CD4-positive, alpha-beta T cell treated with Interleukin-17A for 4 hours (primary cell): ENCODE measurements at regions not wholly inside any gene's neighbourhood (a gene's known extent, or its start where the extent isn't known, plus 50 kb on each side); places are given as distances from the start of the nearest gene placed in this dataset.
"Not testable (repeated sequence)": the region's sequence is repeated elsewhere in the genome, so short reads cannot be mapped to it uniquely, and the experiment has no call there.

Experiments
- DNase-seq: peaks from one replicate; pipeline ENCODE4 v3.0.0-alpha.2; 2020; ENCODE audit warnings: mixed read lengths

DNA sequence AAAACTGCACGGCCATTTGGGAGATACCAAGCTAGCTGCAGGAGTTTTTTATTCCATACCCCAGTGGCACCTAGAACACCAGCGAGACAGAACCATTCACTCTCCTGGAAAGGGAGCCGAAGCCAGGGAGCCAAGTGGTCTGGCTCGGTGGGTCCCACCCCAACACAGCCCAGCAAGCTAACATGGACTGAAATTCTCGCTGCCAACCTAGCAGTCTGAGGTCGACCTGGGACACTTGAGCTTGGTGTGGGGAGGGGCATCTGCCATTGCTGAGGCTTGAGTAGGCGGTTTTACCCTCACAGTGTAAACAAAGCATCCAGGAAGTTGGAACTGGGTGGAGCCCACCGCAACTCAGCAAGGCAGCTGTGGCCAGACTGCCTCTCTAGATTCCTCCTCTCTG is 108.9 kb upstream of the CHD1 start:
- peak; percentile 72 for DNase-seq

GRCh38 chr5:99035942-99036341 is 107.1 kb upstream of the CHD1 start:
- no peak for DNase-seq

- DNase-seq = no peak
Observed at GRCh38 chr5:99034336-99034735, 105.5 kb upstream of the CHD1 start.

DNA sequence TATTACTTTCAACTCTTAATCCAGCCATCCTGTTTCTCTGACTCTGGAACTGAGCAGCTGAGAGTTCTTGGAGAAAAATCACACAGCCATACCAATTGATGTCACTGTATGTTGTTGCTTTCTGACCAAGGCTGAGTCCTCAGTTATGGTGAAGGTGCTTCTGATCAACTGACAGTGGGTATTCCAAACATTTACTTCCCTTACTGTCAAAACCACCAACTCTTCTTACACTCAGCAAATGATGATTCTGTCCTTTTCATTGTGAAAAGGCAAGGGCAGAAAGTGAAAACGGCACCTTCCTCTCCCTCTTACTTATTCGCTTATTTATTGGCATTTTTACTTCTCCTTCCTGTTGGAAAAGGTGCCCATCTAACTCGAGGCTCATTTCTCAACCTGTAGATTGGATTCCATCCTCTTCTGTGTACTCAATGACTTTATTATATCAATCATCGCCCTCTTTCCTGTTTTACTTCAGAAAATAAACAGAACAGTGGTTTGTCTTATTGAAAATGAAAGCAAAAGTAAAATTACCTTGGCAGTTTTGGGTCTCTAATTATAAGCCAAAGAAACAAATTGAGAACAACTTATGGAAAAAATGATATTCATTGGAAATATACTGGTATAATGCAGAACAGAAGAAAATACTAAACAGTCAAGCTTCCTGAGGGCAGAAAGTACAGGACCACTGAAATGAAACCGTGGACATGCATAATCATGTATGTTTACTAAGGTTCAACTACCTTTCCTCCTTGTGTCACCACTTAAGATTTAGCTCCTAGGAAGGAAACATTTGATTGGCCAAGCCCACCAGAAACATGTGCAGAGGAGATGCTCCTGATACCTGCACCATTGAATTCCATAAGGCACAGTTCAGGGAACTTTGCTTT is 104.5 kb upstream of the CHD1 start:
- peak; percentile 7 for DNase-seq

DNA sequence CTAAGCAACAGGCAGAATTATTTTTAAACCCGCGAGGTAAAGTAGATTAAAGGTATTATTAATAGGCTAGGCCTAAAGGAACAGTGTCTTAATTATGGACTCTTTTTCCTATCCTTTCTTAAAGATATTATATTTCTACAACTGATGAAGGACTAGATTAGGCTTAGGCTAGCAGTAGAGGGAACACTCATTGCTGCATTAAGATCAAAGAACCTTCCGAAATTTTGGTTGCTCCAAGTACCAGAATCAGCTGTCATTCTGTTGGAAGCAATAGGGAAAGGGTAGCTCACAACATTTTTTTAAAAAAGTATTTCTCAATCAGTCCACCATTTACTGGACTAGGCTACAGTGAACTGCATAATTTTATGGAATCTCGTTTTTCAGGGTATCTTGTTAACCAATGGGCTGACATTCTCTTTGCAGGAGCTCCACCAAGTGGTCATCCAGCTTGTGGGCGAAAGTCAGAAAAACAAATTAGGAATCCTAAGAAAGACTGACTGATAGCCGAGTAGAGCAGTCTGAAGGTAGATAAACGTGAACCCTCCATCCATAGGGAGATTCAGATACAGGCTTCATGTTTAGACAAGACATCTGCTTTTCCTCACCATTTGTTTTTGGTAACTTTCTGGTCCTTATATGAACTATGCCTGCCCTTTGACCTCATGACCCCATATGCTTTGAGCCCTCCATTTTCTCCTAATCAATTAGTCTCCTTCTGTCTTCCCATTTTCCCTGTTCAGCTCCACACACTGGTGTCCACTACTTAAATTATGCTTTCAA is 103.6 kb upstream of the CHD1 start:
- DNase-seq = peak; percentile 52

- DNase-seq = no peak
Observed at GRCh38 chr5:99030906-99031440, 102.2 kb upstream of the CHD1 start.

DNA sequence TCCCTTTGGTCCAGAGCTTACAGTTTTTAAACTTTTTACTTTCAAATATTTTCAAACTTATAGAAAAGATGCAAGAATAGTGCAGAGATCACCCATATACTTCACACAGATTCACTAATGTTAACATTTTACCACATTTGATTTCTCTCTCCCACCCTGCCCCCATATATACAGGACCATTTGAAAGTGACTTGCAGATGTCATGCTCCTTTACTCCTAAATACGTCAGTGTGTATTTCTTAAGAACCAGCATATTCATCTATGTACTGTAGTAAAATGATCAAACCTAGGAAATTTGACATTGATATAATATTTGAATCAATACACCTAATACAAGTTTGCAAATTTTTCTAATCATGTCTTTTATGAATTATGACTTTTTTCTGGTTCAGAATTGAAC is 100.4 kb upstream of the CHD1 start:
- no peak for DNase-seq

- not testable (repeated sequence) for DNase-seq
Observed at GRCh38 chr5:99028170-99028569, 99.4 kb upstream of the CHD1 start.

DNA sequence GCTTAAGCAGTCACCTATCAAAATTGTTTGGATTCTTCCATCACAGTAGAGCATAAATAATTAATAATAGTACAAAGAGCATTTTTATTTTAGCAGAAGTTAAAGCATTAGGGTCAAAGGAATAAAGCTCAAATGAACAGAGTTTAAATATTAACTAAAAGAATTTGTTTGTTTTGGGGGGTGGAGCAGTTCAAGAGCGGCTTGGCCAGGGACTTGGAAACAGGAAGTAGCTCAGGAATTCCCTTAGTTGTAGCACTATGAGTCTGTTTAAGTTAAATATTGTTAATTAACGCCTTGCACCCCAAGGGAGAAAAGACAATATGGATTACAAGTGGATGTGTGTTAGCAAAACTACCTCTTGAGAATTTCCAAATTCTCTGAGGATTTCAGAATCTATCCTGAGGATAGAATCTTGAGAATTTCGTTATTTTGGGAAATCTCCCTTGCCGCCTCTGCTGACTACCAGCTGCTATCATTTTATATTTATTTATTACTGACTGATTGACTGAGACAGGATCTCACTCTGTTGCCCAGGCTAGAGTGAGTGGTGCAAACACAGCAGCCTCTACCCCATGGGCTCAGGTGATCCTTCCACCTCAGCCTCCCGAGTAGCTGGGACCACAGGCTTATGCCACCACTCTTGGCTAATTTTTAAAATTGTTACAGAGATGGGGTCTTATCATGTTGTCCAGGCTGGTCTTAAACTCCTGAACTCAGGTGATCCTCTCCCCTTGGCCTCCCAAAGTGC is 96.7 kb upstream of the CHD1 start:
- DNase-seq = no peak

DNA sequence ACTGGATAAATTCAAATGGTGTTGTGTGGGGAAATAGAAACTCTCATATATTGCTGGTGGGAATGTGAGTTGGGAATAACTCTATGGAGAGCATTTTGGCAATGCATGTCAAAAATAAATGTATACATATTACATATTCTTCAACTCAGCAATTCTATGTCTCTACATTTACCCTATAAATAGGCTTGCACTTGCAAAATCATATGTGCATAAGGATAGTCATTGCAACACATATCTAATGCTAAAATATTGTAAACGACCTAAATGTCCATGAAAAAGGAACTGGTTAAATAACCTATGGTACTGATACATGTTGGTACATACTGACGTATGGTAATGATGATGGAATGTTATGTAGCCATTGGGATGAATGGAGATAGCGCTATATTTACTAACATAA is 94.5 kb upstream of the CHD1 start:
- no peak for DNase-seq

DNA sequence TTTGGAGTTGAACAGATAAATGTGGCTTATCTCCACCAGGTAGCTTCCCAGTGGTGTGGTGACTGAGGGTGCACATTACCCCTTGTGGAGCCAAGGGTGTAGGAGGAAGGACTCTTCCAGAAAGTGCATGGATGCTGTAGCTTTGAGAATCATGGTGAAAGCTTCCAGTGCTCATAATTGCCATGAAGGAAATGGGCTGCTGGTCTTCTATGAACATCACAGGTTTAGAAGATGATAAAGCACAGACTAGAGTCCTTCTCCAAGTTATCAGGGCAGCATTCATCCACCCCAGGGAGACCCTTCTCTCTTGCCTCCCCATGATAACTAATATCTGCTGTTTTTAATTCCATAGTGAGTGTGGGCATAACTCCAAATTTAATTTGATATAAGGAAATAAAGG is 93.4 kb upstream of the CHD1 start:
- no peak for DNase-seq

- DNase-seq = no peak
Observed at GRCh38 chr5:99020698-99021048, 91.9 kb upstream of the CHD1 start.

DNA sequence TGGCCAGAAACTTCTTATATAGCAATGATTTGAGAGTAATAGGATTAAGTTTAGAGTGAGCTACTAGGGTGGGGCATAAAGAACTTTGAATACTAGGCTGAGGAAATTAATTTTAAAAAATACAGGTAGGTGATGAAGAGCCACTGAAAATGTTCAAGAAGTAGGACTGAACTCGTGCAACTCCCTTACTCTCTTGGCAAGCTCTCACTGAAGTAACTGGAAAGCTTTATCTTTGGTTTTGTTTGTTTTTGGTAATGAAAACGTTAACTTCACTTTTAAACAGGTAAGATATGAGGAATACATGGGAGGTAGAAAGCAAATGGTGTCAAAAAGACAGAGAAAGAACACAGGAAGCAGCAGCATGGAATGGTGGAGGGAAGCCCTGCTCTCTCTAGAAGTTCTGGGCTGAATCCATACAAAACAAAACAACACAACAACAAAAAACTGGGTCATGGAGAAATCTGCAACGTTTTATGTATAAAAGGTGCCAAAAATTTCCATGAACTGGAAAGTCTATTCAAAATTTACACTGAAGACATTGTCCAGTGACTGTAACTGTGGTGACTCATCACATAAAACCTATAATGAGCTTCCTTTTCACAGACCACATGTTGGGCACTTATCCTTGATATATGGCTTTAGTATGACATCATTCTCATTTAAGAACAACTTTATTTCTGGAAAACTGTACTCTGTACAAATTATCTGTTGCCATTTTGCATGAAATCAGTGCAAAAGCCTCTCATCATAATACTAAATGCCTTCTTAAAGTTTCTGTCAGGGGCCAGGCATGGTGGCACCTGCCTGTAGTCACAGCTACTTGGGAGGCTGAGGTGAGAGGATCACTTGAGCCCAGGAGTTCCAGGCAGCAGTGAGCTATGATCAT is 91.2 kb upstream of the CHD1 start:
- no peak for DNase-seq

- DNase-seq = no peak
Observed at GRCh38 chr5:99019254-99019653, 90.4 kb upstream of the CHD1 start.

GRCh38 chr5:99010294-99010693 is 81.5 kb upstream of the CHD1 start:
- no peak for DNase-seq

GRCh38 chr5:99008009-99008408 is 79.2 kb upstream of the CHD1 start:
- not testable (repeated sequence) for DNase-seq

DNA sequence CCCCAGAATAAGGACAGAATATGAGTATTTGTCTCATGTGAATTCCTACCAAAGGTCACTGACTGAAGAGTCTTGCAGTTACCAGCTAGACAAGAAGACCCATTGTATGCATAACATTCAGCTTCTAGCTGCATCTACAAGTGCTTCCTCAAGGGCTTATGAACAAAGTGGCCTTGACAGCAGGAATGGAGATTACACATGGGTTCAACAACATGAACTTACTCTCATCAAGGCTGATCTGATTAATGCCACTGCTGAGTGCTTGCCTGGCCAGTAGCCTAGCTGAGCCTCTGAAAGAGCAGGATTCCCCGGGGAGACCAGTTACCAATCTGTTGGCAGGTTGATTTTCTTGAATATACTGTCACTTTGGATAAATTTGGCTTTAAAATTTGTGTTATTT is 76.7 kb upstream of the CHD1 start:
- DNase-seq = no peak

DNA sequence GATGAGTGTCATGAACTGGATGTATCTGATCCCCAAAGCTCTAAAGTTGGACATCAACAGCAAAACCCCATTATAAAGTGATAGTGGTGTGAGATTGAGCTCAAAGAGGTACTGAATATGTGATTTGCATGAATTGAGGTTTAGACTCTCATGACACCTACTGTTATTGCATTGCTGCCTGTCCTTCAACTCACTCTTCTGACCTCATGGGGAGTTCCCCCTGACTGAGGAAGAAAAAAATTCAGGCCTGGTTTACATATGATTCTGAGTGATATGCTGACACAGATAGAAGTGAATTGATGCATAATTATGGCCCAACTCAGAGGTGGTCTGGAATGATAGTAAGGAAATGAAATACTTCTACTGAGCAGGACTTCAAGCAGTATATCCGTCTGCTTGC is 76.2 kb upstream of the CHD1 start:
- no peak for DNase-seq

DNA sequence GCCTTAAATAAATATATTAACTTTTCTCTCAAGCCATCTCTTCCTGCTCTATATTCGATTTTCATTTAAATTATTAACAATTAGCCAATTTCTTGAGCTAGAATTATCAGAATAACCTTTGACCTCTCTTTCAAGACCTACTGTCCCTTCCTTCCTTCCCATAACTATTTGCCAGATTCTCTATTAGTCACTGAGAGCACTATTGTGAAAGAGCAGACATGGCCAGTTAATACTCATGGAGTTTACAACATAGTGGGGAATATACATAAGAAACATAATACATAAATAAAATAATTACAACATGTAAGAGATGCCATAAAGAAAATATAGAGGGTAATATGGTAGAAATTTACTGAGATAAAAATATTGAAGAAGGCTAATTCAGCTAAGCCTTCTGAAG is 72.1 kb upstream of the CHD1 start:
- DNase-seq = no peak

DNA sequence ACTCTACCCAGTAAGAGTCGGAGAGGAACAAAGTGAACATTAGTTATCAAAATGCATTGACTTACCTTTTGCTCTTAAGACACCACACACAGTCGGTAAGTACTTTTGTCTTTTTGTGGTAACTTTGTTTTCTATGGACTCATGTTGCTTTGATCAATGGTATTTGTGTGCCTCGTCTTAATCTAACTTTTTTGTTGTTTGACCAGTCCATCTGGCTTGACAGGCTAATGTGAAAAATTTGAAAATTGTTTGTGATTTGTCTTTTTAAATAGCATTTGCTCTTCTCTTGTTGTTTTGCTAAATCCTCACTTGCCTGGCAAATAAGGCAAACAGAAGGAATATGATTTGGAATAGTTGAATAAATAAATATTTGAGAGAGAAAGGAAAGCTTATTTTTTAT is 71.4 kb upstream of the CHD1 start:
- no peak for DNase-seq

DNA sequence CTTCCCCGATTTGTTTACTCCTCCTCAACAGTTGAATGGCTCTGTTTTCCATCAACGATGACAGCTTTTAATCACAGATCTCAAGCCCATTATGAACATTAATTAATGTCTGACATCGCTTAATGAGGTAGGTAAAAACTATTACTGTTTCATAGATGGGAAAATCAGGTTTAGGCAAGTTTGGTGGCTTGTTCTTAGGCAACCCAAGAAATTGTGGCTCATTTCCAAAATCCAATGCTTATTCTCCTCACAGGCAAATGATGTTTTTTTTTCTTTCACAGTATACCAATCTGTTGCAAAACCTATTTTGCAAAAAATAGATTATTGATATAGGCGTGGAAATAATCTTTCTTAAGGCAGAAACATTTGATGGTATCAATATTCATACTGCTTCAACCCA is 70.8 kb upstream of the CHD1 start:
- no peak for DNase-seq

DNA sequence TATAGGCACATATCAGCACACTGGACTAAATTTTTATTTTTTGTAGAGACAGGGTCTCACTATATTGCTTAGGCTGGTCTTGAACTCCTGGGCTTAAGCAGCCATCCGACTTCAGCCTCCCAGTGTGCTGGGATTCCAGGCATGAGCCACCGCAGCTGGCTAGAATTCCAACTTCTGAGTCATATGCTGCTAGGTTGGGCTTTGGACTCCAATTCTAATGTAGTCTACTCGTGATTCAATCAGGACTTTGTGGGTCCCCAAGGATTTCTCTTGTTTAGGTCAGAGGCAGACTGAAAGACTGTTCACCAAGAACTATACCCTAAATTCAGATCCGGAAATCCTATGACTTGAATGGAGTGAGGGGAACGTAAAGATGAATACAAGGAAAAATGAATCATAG is 68.2 kb upstream of the CHD1 start:
- no peak for DNase-seq
